WTC11 (cell line): ENCODE measurements at regions not wholly inside any gene's neighbourhood (a gene's known extent, or its start where the extent isn't known, plus 50 kb on each side); places are given as distances from the start of the nearest gene placed in this dataset.

Source experiments
- ATAC-seq: fragments of 200-7000 bp; cut with Tn5 transposase; 2 replicates; pipeline ENCODE4 v1.10.0; 2021; ENCODE audit warnings: mild to moderate bottlenecking, moderate library complexity
- CTCF ChIA-PET: fragments of 300-600 bp; sonication (Branson Sonifier 250); formaldehyde crosslinking; loops from one replicate; lab custom pipeline; 2021; ENCODE audit warnings: antibody characterized with exemption; lab: Charles Lee
- POLR2A ChIA-PET: fragments of 350-600 bp; sonication (Branson Sonifier 250); formaldehyde crosslinking; loops from one replicate; lab custom pipeline; 2021; ENCODE audit warnings: antibody characterized with exemption; lab: Charles Lee
- DNase-seq: peaks from one replicate; pipeline ENCODE4 v3.0.0; 2021; ENCODE audit warnings: low spot score
- H3K27ac Mint-ChIP-seq: 2 replicates; pipeline ENCODE4 v1.8.0; 2021; ENCODE audit warnings: mixed read lengths
- H3K27me3 Mint-ChIP-seq: 2 replicates; pipeline ENCODE4 v1.8.0; 2021; ENCODE audit warnings: low read depth, mild to moderate bottlenecking, moderate library complexity, mixed read lengths
- H3K36me3 Mint-ChIP-seq: 2 replicates; pipeline ENCODE4 v1.8.0; 2021; ENCODE audit warnings: mixed read lengths
- H3K4me1 Mint-ChIP-seq: 2 replicates; pipeline ENCODE4 v1.8.0; 2022; ENCODE audit warnings: mixed read lengths
- H3K4me3 Mint-ChIP-seq: 2 replicates; pipeline ENCODE4 v1.8.0; 2021; ENCODE audit warnings: mild to moderate bottlenecking, moderate library complexity, mixed read lengths
- H3K9me3 Mint-ChIP-seq: 2 replicates; pipeline ENCODE4 v1.8.0; 2021; ENCODE audit warnings: mixed read lengths
- CREM ChIP-seq: sonication (generic); formaldehyde crosslinking; IDR thresholded peaks from 2 replicates; pipeline ENCODE4 v1.8.1; 2022; ENCODE audit warnings: mild to moderate bottlenecking, missing genetic modification reagents, moderate library complexity
- EMX1 ChIP-seq: fragments of 250-450 bp; sonication (Bioruptor Pico); IDR thresholded peaks from 2 replicates; pipeline ENCODE4 v1.8.0; 2021; ENCODE audit warnings: mild to moderate bottlenecking
- ERG ChIP-seq: fragments of 250-450 bp; sonication (Bioruptor Pico); IDR thresholded peaks from 2 replicates; pipeline ENCODE4 v1.8.0; 2021; ENCODE audit warnings: mild to moderate bottlenecking
- GABPB1 ChIP-seq: sonication (generic); formaldehyde crosslinking; IDR thresholded peaks from 2 replicates; pipeline ENCODE4 v1.8.1; 2023; ENCODE audit warnings: mild to moderate bottlenecking, missing genetic modification reagents
- MYBL2 ChIP-seq: sonication (generic); formaldehyde crosslinking; IDR thresholded peaks from 2 replicates; pipeline ENCODE4 v1.8.1; 2023; ENCODE audit warnings: mild to moderate bottlenecking, moderate library complexity, missing genetic modification reagents
- NFYB ChIP-seq: sonication (generic); formaldehyde crosslinking; conservative IDR thresholded peaks from 2 replicates; pipeline ENCODE4 v1.8.0; 2022; ENCODE audit warnings: low read depth, missing genetic modification reagents
- NR1H2 ChIP-seq: sonication (generic); formaldehyde crosslinking; IDR thresholded peaks from 2 replicates; pipeline ENCODE4 v1.9.0; 2021; ENCODE audit warnings: mild to moderate bottlenecking, moderate library complexity, missing genetic modification reagents
- RORB ChIP-seq: fragments of 250-450 bp; sonication (Bioruptor Pico); IDR thresholded peaks from 2 replicates; pipeline ENCODE4 v1.9.0; 2021; ENCODE audit warnings: mild to moderate bottlenecking
- TEAD4 ChIP-seq: sonication (generic); formaldehyde crosslinking; IDR thresholded peaks from 2 replicates; pipeline ENCODE4 v1.8.0; 2022; ENCODE audit warnings: mild to moderate bottlenecking, missing genetic modification reagents
- USF1 ChIP-seq: sonication (generic); formaldehyde crosslinking; IDR thresholded peaks from 2 replicates; pipeline ENCODE4 v1.8.0; 2022; ENCODE audit warnings: mild to moderate bottlenecking, missing genetic modification reagents
- ZNF138 ChIP-seq: sonication (generic); formaldehyde crosslinking; conservative IDR thresholded peaks from 2 replicates; pipeline ENCODE4 v1.8.1; 2022; ENCODE audit warnings: mild to moderate bottlenecking, moderate library complexity, missing genetic modification reagents
- ZNF219 ChIP-seq: sonication (generic); formaldehyde crosslinking; IDR thresholded peaks from 2 replicates; pipeline ENCODE4 v1.8.0; 2023; ENCODE audit warnings: missing genetic modification reagents, mild to moderate bottlenecking, borderline replicate concordance
- ZNF532 ChIP-seq: fragments of 250-450 bp; sonication (Bioruptor Pico); IDR thresholded peaks from 2 replicates; pipeline ENCODE4 v1.9.0; 2021; ENCODE audit warnings: mild to moderate bottlenecking, borderline replicate concordance
- TF ChIP-seq, protein P1 (sequence below): sonication (generic); formaldehyde crosslinking; conservative IDR thresholded peaks from 2 replicates; pipeline ENCODE4 v1.8.1; 2023; ENCODE audit warnings: mild to moderate bottlenecking, low read depth, missing genetic modification reagents, moderate library complexity
- TF ChIP-seq, protein P2 (sequence below): fragments of 250-450 bp; sonication (Bioruptor Pico); IDR thresholded peaks from 2 replicates; pipeline ENCODE4 v1.9.0; 2021; ENCODE audit warnings: moderate library complexity, mild to moderate bottlenecking, inconsistent platforms, borderline replicate concordance

GRCh38 chr9:88300556-88300955, 87.7 kb upstream of the SPIN1 start:
- H3K9me3 Mint-ChIP-seq: no peaks in the 10 kb centered on the region; the same call in 1 of the 2 replicates
- ChIA-PET CTCF (no interaction called here), POLR2A (no interaction called here)
- H3K4me3 Mint-ChIP-seq: no peak overlapping the region
- ATAC-seq: no peak
- no peak for DNase-seq
- H3K36me3 Mint-ChIP-seq: no peaks in the 10 kb centered on the region
- no peak for TF ChIP-seq NFYB (CRISPR knock-in tag)
- no peak for TF ChIP-seq ZNF138 (CRISPR knock-in tag)
- no peaks in the 10 kb centered on the region; the same call in 1 of the 2 replicates for H3K27me3 Mint-ChIP-seq
- no peak overlapping the region for H3K27ac Mint-ChIP-seq
- no peaks in the 10 kb centered on the region for H3K4me1 Mint-ChIP-seq

DNA sequence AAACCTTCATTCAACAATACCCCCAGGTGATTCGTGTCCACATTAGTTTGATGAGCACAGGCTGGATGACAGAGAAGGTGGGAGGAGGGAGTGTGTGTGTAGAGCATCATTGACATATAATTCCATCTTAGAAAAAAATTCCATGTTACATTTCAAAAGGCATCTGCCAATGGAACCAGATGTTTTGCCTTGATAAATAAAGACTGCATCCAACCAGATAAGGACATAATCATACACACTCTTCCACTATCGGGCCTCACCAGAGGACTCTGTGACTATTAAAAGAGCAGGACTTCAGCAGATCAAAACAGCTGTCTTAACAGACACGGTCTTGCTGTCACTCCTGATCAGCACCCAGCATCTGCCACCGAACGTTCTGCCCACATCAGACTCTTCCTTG, 96.4 kb upstream of the SPIN1 start:
- H3K4me3 Mint-ChIP-seq: no peak overlapping the region
- TF ChIP-seq EMX1 (CRISPR knock-in tag) (no peak), USF1 (CRISPR knock-in tag) (no peak), GABPB1 (CRISPR knock-in tag) (no peak), MYBL2 (CRISPR knock-in tag) (no peak), ERG (CRISPR knock-in tag) (no peak), CREM (no peak), TEAD4 (CRISPR knock-in tag) (no peak)
- TF ChIP-seq, protein P1, sequence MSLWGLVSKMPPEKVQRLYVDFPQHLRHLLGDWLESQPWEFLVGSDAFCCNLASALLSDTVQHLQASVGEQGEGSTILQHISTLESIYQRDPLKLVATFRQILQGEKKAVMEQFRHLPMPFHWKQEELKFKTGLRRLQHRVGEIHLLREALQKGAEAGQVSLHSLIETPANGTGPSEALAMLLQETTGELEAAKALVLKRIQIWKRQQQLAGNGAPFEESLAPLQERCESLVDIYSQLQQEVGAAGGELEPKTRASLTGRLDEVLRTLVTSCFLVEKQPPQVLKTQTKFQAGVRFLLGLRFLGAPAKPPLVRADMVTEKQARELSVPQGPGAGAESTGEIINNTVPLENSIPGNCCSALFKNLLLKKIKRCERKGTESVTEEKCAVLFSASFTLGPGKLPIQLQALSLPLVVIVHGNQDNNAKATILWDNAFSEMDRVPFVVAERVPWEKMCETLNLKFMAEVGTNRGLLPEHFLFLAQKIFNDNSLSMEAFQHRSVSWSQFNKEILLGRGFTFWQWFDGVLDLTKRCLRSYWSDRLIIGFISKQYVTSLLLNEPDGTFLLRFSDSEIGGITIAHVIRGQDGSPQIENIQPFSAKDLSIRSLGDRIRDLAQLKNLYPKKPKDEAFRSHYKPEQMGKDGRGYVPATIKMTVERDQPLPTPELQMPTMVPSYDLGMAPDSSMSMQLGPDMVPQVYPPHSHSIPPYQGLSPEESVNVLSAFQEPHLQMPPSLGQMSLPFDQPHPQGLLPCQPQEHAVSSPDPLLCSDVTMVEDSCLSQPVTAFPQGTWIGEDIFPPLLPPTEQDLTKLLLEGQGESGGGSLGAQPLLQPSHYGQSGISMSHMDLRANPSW: no peak
- TF ChIP-seq, protein P2, sequence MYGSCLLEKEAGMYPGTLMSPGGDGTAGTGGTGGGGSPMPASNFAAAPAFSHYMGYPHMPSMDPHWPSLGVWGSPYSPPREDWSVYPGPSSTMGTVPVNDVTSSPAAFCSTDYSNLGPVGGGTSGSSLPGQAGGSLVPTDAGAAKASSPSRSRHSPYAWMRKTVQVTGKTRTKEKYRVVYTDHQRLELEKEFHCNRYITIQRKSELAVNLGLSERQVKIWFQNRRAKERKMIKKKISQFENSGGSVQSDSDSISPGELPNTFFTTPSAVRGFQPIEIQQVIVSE: no peak
- H3K27ac Mint-ChIP-seq: no peak overlapping the region
- no peaks in the 10 kb centered on the region for H3K9me3 Mint-ChIP-seq
- ATAC-seq (no peak), DNase-seq (no peak)
- no peaks in the 10 kb centered on the region for H3K36me3 Mint-ChIP-seq
- H3K27me3 Mint-ChIP-seq: no peaks in the 10 kb centered on the region; the same call in 1 of the 2 replicates
- CTCF ChIA-PET: no interaction called here
- POLR2A ChIA-PET: no interaction called here
- no peaks in the 10 kb centered on the region for H3K4me1 Mint-ChIP-seq

- H3K27me3 Mint-ChIP-seq: no peaks in the 10 kb centered on the region; the same call in 1 of the 2 replicates
- DNase-seq (no peak), ATAC-seq (no peak)
- H3K4me1 Mint-ChIP-seq: no peaks in the 10 kb centered on the region
- no peak overlapping the region for H3K4me3 Mint-ChIP-seq
- ChIA-PET POLR2A (interaction anchor here (0.7 kb wide), 1 partner anchor 111 kb away, joined by 3 read pairs; no protein-coding TSS in a partner anchor), CTCF (no interaction called here)
- TF ChIP-seq NR1H2 (CRISPR knock-in tag) (no peak), ZNF532 (CRISPR knock-in tag) (no peak), RORB (CRISPR knock-in tag) (no peak), ZNF219 (no peak)
- TF ChIP-seq, protein P1: no peak
- no peaks in the 10 kb centered on the region for H3K36me3 Mint-ChIP-seq
- H3K9me3 Mint-ChIP-seq: no peaks in the 10 kb centered on the region
- H3K27ac Mint-ChIP-seq: no peak overlapping the region
Observed at GRCh38 chr9:88291056-88291455, 97.2 kb upstream of the SPIN1 start.
